Chondrocyte (in vitro differentiated cells): ENCODE measurements at regions not wholly inside any gene's neighbourhood (a gene's known extent, or its start where the extent isn't known, plus 50 kb on each side); places are given as distances from the start of the nearest gene placed in this dataset.
"Not testable (repeated sequence)": the region's sequence is repeated elsewhere in the genome, so short reads cannot be mapped to it uniquely, and the experiment has no call there.

Experiments used
- DNase-seq: peaks from one replicate; pipeline ENCODE4 v3.0.0; 2021; ENCODE audit warnings: mixed read lengths, low spot score
- H3K27ac Mint-ChIP-seq: one replicate; pipeline ENCODE4 v1.8.0; 2021; ENCODE audit warnings: mild to moderate bottlenecking, moderate library complexity, mixed read lengths; ENCODE audit not compliant: unreplicated experiment
- H3K27me3 Mint-ChIP-seq: 2 replicates; pipeline ENCODE4 v1.8.0; 2021; ENCODE audit warnings: low read depth, mixed read lengths
- H3K36me3 Mint-ChIP-seq: 2 replicates; pipeline ENCODE4 v1.8.0; 2021; ENCODE audit warnings: low read depth, mixed read lengths
- H3K4me1 Mint-ChIP-seq: 2 replicates; pipeline ENCODE4 v1.8.0; 2021; ENCODE audit warnings: low read depth, mild to moderate bottlenecking, mixed read lengths
- H3K4me3 Mint-ChIP-seq: one replicate; pipeline ENCODE4 v1.8.0; 2021; ENCODE audit warnings: mild to moderate bottlenecking, moderate library complexity, mixed read lengths; ENCODE audit not compliant: unreplicated experiment
- H3K9me3 Mint-ChIP-seq: 2 replicates; pipeline ENCODE4 v1.8.0; 2021; ENCODE audit warnings: low read depth, mixed read lengths
- CTCF ChIP-seq: fragments of 200-600 bp; sonication (generic); IDR thresholded peaks from 2 replicates; pipeline ENCODE4 v1.5.0; 2021; ENCODE audit warnings: antibody characterized with exemption, mild to moderate bottlenecking, moderate library complexity

- H3K27me3 Mint-ChIP-seq = no peaks in the 10 kb centered on the region
- no peaks in the 10 kb centered on the region for H3K36me3 Mint-ChIP-seq
- H3K4me1 Mint-ChIP-seq = no peaks in the 10 kb centered on the region
- no peak overlapping the region for H3K27ac Mint-ChIP-seq
- no peak for DNase-seq
- H3K4me3 Mint-ChIP-seq = no peak overlapping the region
- no peak for TF ChIP-seq CTCF
- H3K9me3 Mint-ChIP-seq = no peaks in the 10 kb centered on the region
These were observed 325.4 kb downstream of the TMEM38B start for GRCh38 chr9:106019702-106020101.

GRCh38 chr9:106020186-106020585 is 325.8 kb downstream of the TMEM38B start:
- Mint-ChIP-seq H3K27me3 (no peaks in the 10 kb centered on the region), H3K4me3 (no peak overlapping the region), H3K4me1 (no peaks in the 10 kb centered on the region), H3K27ac (no peak overlapping the region), H3K36me3 (no peaks in the 10 kb centered on the region), H3K9me3 (no peaks in the 10 kb centered on the region)
- DNase-seq = no peak
- TF ChIP-seq CTCF = no peak

GRCh38 chr9:106023455-106023854 is 329.1 kb downstream of the TMEM38B start:
- Mint-ChIP-seq H3K36me3 (no peaks in the 10 kb centered on the region), H3K4me3 (no peak overlapping the region), H3K9me3 (no peaks in the 10 kb centered on the region), H3K27me3 (no peaks in the 10 kb centered on the region), H3K4me1 (no peaks in the 10 kb centered on the region), H3K27ac (no peak overlapping the region)
- no peak for DNase-seq
- no peak for TF ChIP-seq CTCF

GRCh38 chr9:106025453-106025852 is 331.1 kb downstream of the TMEM38B start:
- H3K27me3 Mint-ChIP-seq = no peaks in the 10 kb centered on the region
- peaks cover 10% of the 10 kb centered on the region for H3K9me3 Mint-ChIP-seq
- peaks cover under 1% of the 10 kb centered on the region for H3K36me3 Mint-ChIP-seq
- no peak for DNase-seq
- no peak overlapping the region for H3K27ac Mint-ChIP-seq
- no peak overlapping the region for H3K4me3 Mint-ChIP-seq
- TF ChIP-seq CTCF = peak; percentile 33
- no peaks in the 10 kb centered on the region for H3K4me1 Mint-ChIP-seq

GRCh38 chr9:106030146-106030545 is 335.8 kb downstream of the TMEM38B start:
- H3K27ac Mint-ChIP-seq, H3K4me3 Mint-ChIP-seq, H3K27me3 Mint-ChIP-seq: not testable (repeated sequence)

GRCh38 chr9:106032978-106033377 is 338.6 kb downstream of the TMEM38B start:
- no peak overlapping the region for H3K4me3 Mint-ChIP-seq
- no peak overlapping the region for H3K27ac Mint-ChIP-seq
- TF ChIP-seq CTCF = no peak
- H3K36me3 Mint-ChIP-seq = peaks cover 2% of the 10 kb centered on the region
- peaks cover under 1% of the 10 kb centered on the region for H3K4me1 Mint-ChIP-seq
- H3K27me3 Mint-ChIP-seq = no peaks in the 10 kb centered on the region
- H3K9me3 Mint-ChIP-seq = peaks cover 20% of the 10 kb centered on the region
- no peak for DNase-seq

More at GRCh38 chr9:106030146-106030545, 335.8 kb downstream of the TMEM38B start:
- H3K4me1 Mint-ChIP-seq, H3K36me3 Mint-ChIP-seq, DNase-seq: not testable (repeated sequence)
- H3K9me3 Mint-ChIP-seq = peaks cover 20% of the 10 kb centered on the region
